CD14-positive monocyte (primary cell): ENCODE measurements at regions not wholly inside any gene's neighbourhood (a gene's known extent, or its start where the extent isn't known, plus 50 kb on each side); places are given as distances from the start of the nearest gene placed in this dataset.

Source experiments
- DNase-seq, 3 donors: peaks; one replicate each; pipeline ENCODE4 v3.0.0-alpha.2; 2011 to 2022
- H2AFZ ChIP-seq: 2 replicates; pipeline ENCODE4 v1.6.0; 2012; ENCODE audit warnings: mild to moderate bottlenecking, low read depth, low read length, inconsistent platforms; ENCODE audit not compliant: insufficient read depth, poor library complexity, severe bottlenecking
- H3K27ac ChIP-seq, 2 donors: 1 replicate in 1 of 2; 2 replicates in 1 of 2; pipeline ENCODE4 v1.5.1; 2012 to 2013; ENCODE audit warnings: low read length in 2 of 2, control low read depth in 1 of 2, inconsistent platforms in 1 of 2, low read depth in 1 of 2, mild to moderate bottlenecking in 1 of 2
- H3K27me3 ChIP-seq, 2 donors: one replicate each; pipeline versions ENCODE4 v1.6.0 to v1.6.1; 2011 to 2013; ENCODE audit warnings: low read length in 2 of 2; ENCODE audit not compliant: control insufficient read depth in 2 of 2, insufficient read depth in 2 of 2
- H3K36me3 ChIP-seq, 2 donors: replicated peaks in 1 of 2; 1 replicate in 1 of 2; 2 replicates in 1 of 2; pipeline versions ENCODE4 v1.5.1 to v1.6.1; 2012 to 2013; ENCODE audit warnings: low read length in 2 of 2, control low read depth in 1 of 2, inconsistent platforms in 1 of 2, mild to moderate bottlenecking in 1 of 2; ENCODE audit not compliant: insufficient read depth in 2 of 2, control insufficient read depth in 1 of 2
- H3K4me1 ChIP-seq, 2 donors: 1 replicate in 1 of 2; 2 replicates in 1 of 2; pipeline versions ENCODE4 v1.5.1 to v1.6.1; 2012 to 2013; ENCODE audit warnings: low read length in 2 of 2, control low read depth in 1 of 2, inconsistent platforms in 1 of 2, mild to moderate bottlenecking in 1 of 2, moderate library complexity in 1 of 2; ENCODE audit not compliant: insufficient read depth in 2 of 2, control insufficient read depth in 1 of 2
- H3K4me2 ChIP-seq: replicated peaks from 2 replicates; pipeline ENCODE3; 2012; ENCODE audit warnings: low read length, moderate library complexity, mild to moderate bottlenecking; ENCODE audit not compliant: poor library complexity, severe bottlenecking; ENCODE audit errors: extremely low read depth
- H3K4me3 ChIP-seq, 3 experiments: fragments of 200-600 bp in 1 of 3; sonication (generic) in 1 of 3; replicated peaks in 1 of 3; 1 replicate in 2 of 3; 2 replicates in 1 of 3; pipeline ENCODE4 v1.5.1; 2011 to 2013; ENCODE audit warnings: low read length in 3 of 3, mild to moderate bottlenecking in 3 of 3, control low read depth in 2 of 3, low read depth in 2 of 3, inconsistent platforms in 1 of 3, moderate library complexity in 1 of 3
- H3K79me2 ChIP-seq: 2 replicates; pipeline ENCODE4 v1.6.0; 2012; ENCODE audit warnings: mild to moderate bottlenecking, control low read depth, inconsistent platforms, low read length, moderate library complexity; ENCODE audit not compliant: insufficient read depth
- H3K9ac ChIP-seq: 2 replicates; pipeline ENCODE4 v1.6.0; 2017; ENCODE audit warnings: low read length, mild to moderate bottlenecking; ENCODE audit not compliant: insufficient read depth, poor library complexity, severe bottlenecking
- H3K9me3 ChIP-seq, 2 donors: replicated peaks in 1 of 2; 1 replicate in 1 of 2; 2 replicates in 1 of 2; pipeline versions ENCODE4 v1.5.1 to v1.6.1; 2012 to 2013; ENCODE audit warnings: low read length in 2 of 2, control low read depth in 1 of 2; ENCODE audit not compliant: control insufficient read depth in 1 of 2, insufficient read depth in 1 of 2
- H4K20me1 ChIP-seq: 2 replicates; pipeline ENCODE4 v1.6.0; 2012; ENCODE audit warnings: mild to moderate bottlenecking, low read length, control low read depth, moderate library complexity; ENCODE audit not compliant: insufficient read depth
- H3K27ac Mint-ChIP-seq, 7 donors: one replicate each; pipeline ENCODE4 v1.8.0; 2020; ENCODE audit warnings: mild to moderate bottlenecking in 7 of 7, mixed read lengths in 7 of 7, moderate library complexity in 6 of 7, inconsistent platforms in 2 of 7
- H3K27me3 Mint-ChIP-seq, 3 donors: one replicate each; pipeline ENCODE4 v1.8.0; 2021 to 2022; ENCODE audit warnings: low read depth in 3 of 3, mild to moderate bottlenecking in 3 of 3, mixed read lengths in 3 of 3, moderate library complexity in 3 of 3, inconsistent platforms in 1 of 3
- H3K36me3 Mint-ChIP-seq, 2 donors: one replicate each; pipeline ENCODE4 v1.8.0; 2020; ENCODE audit warnings: mixed read lengths in 2 of 2, inconsistent platforms in 1 of 2, mild to moderate bottlenecking in 1 of 2
- H3K4me1 Mint-ChIP-seq: one replicate; pipeline ENCODE4 v1.8.0; 2020; ENCODE audit warnings: mild to moderate bottlenecking, mixed read lengths
- H3K4me3 Mint-ChIP-seq, 2 donors: one replicate each; pipeline ENCODE4 v1.8.0; 2020; ENCODE audit warnings: mild to moderate bottlenecking in 2 of 2, mixed read lengths in 2 of 2, moderate library complexity in 1 of 2
- H3K9me3 Mint-ChIP-seq, 7 donors: one replicate each; pipeline ENCODE4 v1.8.0; 2020 to 2022; ENCODE audit warnings: mixed read lengths in 7 of 7, mild to moderate bottlenecking in 6 of 7, moderate library complexity in 6 of 7, inconsistent platforms in 2 of 7
- WGBS: methylation state at CpG from one replicate; pipeline ENCODE4 v1.1.5; 2013; ENCODE audit warnings: missing lambda C conversion rate; ENCODE audit not compliant: insufficient coverage; 5-methylcytosine and 5-hydroxymethylcytosine counted together
- intact Hi-C, 2 donors: fragments of 100-400 bp; cut with micrococcal nuclease; formaldehyde crosslinking; loops; one replicate each; pipeline versions ENCODE4 v1.15.0 to v1.15.1; 2023
- TF ChIP-seq, protein P1 (sequence below): fragments of 200-600 bp; IDR thresholded peaks from one replicate; pipeline ENCODE4 v1.8.0; 2022; ENCODE audit warnings: antibody characterized with exemption, mild to moderate bottlenecking

DNA sequence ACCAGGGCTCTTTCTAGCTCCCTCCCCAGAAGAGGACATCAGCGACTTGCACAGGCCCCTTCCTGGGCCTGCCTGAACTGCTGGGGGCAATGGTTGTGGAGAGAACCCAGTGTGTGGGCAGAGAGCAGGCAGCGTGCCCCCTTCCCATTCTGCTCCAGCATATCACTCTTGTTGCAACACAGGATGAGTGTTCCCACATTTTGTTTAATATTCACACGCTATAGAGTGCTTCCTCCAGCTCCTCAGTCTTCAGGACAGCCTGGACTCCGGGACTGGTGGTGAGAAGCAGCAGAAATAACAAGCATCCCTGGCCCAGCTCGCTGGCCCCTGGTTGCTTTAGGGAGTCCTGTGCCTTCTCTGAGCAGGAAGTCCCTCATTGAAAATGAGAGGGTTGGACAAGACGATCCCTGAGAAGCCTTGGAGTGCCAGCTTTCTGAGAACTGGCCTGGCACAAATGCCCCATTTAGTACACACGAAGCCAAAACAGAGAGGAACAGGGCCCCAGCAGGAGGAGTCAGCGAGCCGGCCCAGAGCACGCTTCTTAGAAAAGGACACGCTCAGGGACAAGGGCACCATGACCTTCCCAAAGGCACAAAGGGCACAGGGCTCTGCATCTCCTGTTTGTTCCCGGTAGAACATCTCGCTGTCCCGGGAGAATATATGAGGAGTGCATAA lies 84.2 kb upstream of the FOXC1 start:
- H3K4me1 Mint-ChIP-seq: peaks cover 17% of the 10 kb centered on the region
- 75% methylated on average over 9 of the region's 14 CpGs for WGBS
- no peak overlapping the region for H3K27ac Mint-ChIP-seq

DNA sequence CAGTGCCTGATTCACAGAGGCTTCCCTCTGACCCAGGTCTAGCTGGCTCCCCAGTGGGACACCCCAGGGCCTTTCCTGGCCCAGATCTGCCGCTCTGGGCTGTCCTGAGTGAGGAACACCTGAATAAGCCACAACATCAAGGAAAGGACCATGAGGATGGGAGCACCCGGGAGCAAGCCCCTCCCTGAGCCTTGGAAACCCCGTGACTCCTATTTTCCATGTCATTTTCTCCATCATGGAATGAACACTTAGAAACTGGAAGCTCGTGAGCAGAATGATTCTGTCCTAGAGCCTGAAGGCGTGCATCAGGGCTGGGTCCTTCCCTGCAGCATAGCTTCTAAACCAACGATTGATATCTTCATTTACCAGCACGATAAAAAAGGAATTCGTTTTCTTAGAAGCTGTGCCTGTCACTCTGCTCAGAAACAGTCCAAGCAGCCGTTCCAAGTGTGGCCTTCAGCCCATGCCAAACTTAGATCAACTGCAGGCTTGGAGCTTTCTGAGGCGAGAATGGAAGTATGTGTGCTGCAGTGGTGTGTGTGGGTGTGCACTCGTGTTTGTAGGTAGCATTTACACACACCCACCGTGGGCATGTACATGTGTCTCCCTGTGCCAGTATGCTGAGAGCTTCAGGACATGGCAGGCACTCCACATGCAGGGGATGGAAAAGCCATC lies 83.2 kb upstream of the FOXC1 start:
- Histone ChIP-seq H3K79me2 (no peaks in the 10 kb centered on the region), H3K27ac (no peak overlapping the region), H3K4me3 (no peak overlapping the region), H3K4me1 (peaks cover 7 to 9% of the 10 kb centered on the region in 2 donors), H3K9ac (no peak overlapping the region), H3K36me3 (no peaks in the 10 kb centered on the region), H4K20me1 (no peaks in the 10 kb centered on the region), H3K9me3 (no peaks in the 10 kb centered on the region), H3K27me3 (peaks cover 0 to 14% of the 10 kb centered on the region in 2 donors), H2AFZ (no peak overlapping the region), H3K4me2 (no peak overlapping the region)
- Mint-ChIP-seq H3K27ac (no peak overlapping the region), H3K4me1 (peaks cover 17% of the 10 kb centered on the region), H3K36me3 (no peaks in the 10 kb centered on the region), H3K27me3 (peaks cover 17 to 30% (median 21%) of the 10 kb centered on the region in 3 donors), H3K9me3 (peaks cover 0 to 7% (median 2%) of the 10 kb centered on the region in 7 donors), H3K4me3 (no peak overlapping the region)
- WGBS: 83% methylated on average over 8 of the region's 12 CpGs
- intact Hi-C loops: no loop called here
- TF ChIP-seq, protein P1, sequence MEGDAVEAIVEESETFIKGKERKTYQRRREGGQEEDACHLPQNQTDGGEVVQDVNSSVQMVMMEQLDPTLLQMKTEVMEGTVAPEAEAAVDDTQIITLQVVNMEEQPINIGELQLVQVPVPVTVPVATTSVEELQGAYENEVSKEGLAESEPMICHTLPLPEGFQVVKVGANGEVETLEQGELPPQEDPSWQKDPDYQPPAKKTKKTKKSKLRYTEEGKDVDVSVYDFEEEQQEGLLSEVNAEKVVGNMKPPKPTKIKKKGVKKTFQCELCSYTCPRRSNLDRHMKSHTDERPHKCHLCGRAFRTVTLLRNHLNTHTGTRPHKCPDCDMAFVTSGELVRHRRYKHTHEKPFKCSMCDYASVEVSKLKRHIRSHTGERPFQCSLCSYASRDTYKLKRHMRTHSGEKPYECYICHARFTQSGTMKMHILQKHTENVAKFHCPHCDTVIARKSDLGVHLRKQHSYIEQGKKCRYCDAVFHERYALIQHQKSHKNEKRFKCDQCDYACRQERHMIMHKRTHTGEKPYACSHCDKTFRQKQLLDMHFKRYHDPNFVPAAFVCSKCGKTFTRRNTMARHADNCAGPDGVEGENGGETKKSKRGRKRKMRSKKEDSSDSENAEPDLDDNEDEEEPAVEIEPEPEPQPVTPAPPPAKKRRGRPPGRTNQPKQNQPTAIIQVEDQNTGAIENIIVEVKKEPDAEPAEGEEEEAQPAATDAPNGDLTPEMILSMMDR: no peak
- no peak for DNase-seq

More for the DNA sequence above, 84.2 kb upstream of the FOXC1 start:
- H3K27me3 ChIP-seq: peaks cover 0 to 14% of the 10 kb centered on the region in 2 donors
- DNase-seq: no peak
- H3K4me3 ChIP-seq: no peak overlapping the region
- no peaks in the 10 kb centered on the region for H4K20me1 ChIP-seq
- H3K9me3 ChIP-seq: no peaks in the 10 kb centered on the region
- no peak overlapping the region for H3K4me3 Mint-ChIP-seq
- H3K9ac ChIP-seq: no peak overlapping the region
- no peaks in the 10 kb centered on the region for H3K79me2 ChIP-seq
- intact Hi-C loops: no loop called here
- H3K36me3 Mint-ChIP-seq: no peaks in the 10 kb centered on the region
- no peak overlapping the region for H3K27ac ChIP-seq
- H3K4me1 ChIP-seq: peaks cover 7 to 9% of the 10 kb centered on the region in 2 donors
- no peaks in the 10 kb centered on the region for H3K36me3 ChIP-seq
- no peak overlapping the region for H3K4me2 ChIP-seq
- no peak overlapping the region for H2AFZ ChIP-seq
- TF ChIP-seq, protein P1: no peak
- peaks cover 17 to 32% (median 22%) of the 10 kb centered on the region in 3 donors for H3K27me3 Mint-ChIP-seq
- peaks cover 0 to 9% (median 1%) of the 10 kb centered on the region in 7 donors for H3K9me3 Mint-ChIP-seq
